ENCODE measurements at regions not wholly inside any gene's neighbourhood (a gene's known extent, or its start where the extent isn't known, plus 50 kb on each side); places are given as distances from the start of the nearest gene placed in this dataset.
"Not testable (repeated sequence)": the region's sequence is repeated elsewhere in the genome, so short reads cannot be mapped to it uniquely, and the experiment has no call there.

- H3K4me3 ChIP-seq (ENCODE audit: control insufficient read depth in 1 of 2, extremely low read depth in 1 of 2, low read length in 1 of 2): no peak overlapping the region
- H3K9me3 ChIP-seq: no peaks in the 10 kb centered on the region
- Mint-ChIP-seq H3K27me3 (no peaks in the 10 kb centered on the region), H3K4me1 (peaks cover 76 to 78% (median 77%) of the 10 kb centered on the region in 3 donors), H3K27ac (peak overlapping the region; percentile 53 to 60), H3K9me3 (peaks cover 0 to 2% (median 0%) of the 10 kb centered on the region in 3 donors), H3K4me3 (peak overlapping the region in 2 of 3 donors; percentile 1 to 36), H3K36me3 (peaks cover 31% of the 10 kb centered on the region)
- H3K27ac ChIP-seq (ENCODE audit: low read length): no peak overlapping the region
- POLR2A ChIA-PET: interaction anchor here (0.6 to 1.9 kb wide), 16 partner anchors 11 to 382 kb away, joined by 3 to 11 read pairs (median 6); no protein-coding TSS in a partner anchor
- H3K36me3 ChIP-seq (ENCODE audit: control insufficient read depth in 2 of 2, extremely low read depth in 1 of 2, insufficient read depth in 1 of 2, low read length in 1 of 2): peaks cover 0 to 5% of the 10 kb centered on the region in 2 donors
- peaks cover 0 to 19% of the 10 kb centered on the region in 2 experiments for H3K4me1 ChIP-seq (ENCODE audit: control insufficient read depth in 1 of 2, extremely low read depth in 1 of 2, insufficient read depth in 2 of 2, low read length in 2 of 2)
- DNase-seq: peak in 25 of 35 experiments; percentile 25 to 81 (median 43)
- CTCF ChIA-PET: interaction anchor here (0.6 to 5.0 kb wide), 39 partner anchors 9 to 388 kb away, joined by 3 to 78 read pairs (median 4); no protein-coding TSS in a partner anchor
- ATAC-seq (replicated peaks in 1 of 4): peak; percentile 47 to 73 (median 66)
- 8% methylated on average over 4 of the region's 6 CpGs for WGBS (ENCODE audit: insufficient coverage)
- no peaks in the 10 kb centered on the region for H3K27me3 ChIP-seq (replicated peaks in 1 of 2; ENCODE audit: control insufficient read depth in 2 of 2, extremely low read depth in 1 of 2, insufficient read depth in 2 of 2, low read length in 1 of 2)
Observed at GRCh38 chr7:131040467-131040932, 287.2 kb upstream of the MKLN1 start.

- ChIA-PET CTCF (interaction anchor here (0.6 to 5.0 kb wide), 31 partner anchors 9 to 1407 kb away, joined by 3 to 78 read pairs (median 4); no protein-coding TSS in a partner anchor), POLR2A (interaction anchor here (0.6 to 1.9 kb wide), 11 partner anchors 15 to 361 kb away, joined by 4 to 11 read pairs (median 7); no protein-coding TSS in a partner anchor)
- not testable (repeated sequence) for DNase-seq; H3K9me3 ChIP-seq; H3K27me3 ChIP-seq (replicated peaks in 1 of 2; ENCODE audit: control insufficient read depth in 2 of 2, extremely low read depth in 1 of 2, insufficient read depth in 2 of 2, low read length in 1 of 2); H3K27ac ChIP-seq (ENCODE audit: low read length); ATAC-seq (replicated peaks in 1 of 4); H3K4me3 ChIP-seq (ENCODE audit: control insufficient read depth in 1 of 2, extremely low read depth in 1 of 2, low read length in 1 of 2); H3K27me3 Mint-ChIP-seq; H3K9me3 Mint-ChIP-seq; H3K27ac Mint-ChIP-seq; H3K36me3 ChIP-seq (ENCODE audit: control insufficient read depth in 2 of 2, extremely low read depth in 1 of 2, insufficient read depth in 1 of 2, low read length in 1 of 2)
- H3K4me3 Mint-ChIP-seq: peak overlapping the region in 1 of 3 donors; percentile 36
- peaks cover 75 to 80% (median 76%) of the 10 kb centered on the region in 3 donors for H3K4me1 Mint-ChIP-seq
- peaks cover 0 to 19% of the 10 kb centered on the region in 2 experiments for H3K4me1 ChIP-seq (ENCODE audit: control insufficient read depth in 1 of 2, extremely low read depth in 1 of 2, insufficient read depth in 2 of 2, low read length in 2 of 2)
- WGBS (ENCODE audit: insufficient coverage): 100% methylated on average over 1 of the region's 17 CpGs
- H3K36me3 Mint-ChIP-seq: peaks cover 35% of the 10 kb centered on the region
Observed at GRCh38 chr7:131041012-131041695, 286.5 kb upstream of the MKLN1 start.

GRCh38 chr7:131042269-131043160 is 285.2 kb upstream of the MKLN1 start:
- Mint-ChIP-seq H3K4me3 (peak overlapping the region in 1 of 3 donors; percentile 27), H3K4me1 (peaks cover 78 to 80% (median 78%) of the 10 kb centered on the region in 3 donors), H3K27ac (peak overlapping the region; percentile 12 to 81), H3K27me3 (no peaks in the 10 kb centered on the region), H3K9me3 (peaks cover 0 to 8% (median 3%) of the 10 kb centered on the region in 3 donors), H3K36me3 (peaks cover 45% of the 10 kb centered on the region)
- H3K27ac ChIP-seq (ENCODE audit: low read length): no peak overlapping the region
- H3K36me3 ChIP-seq (ENCODE audit: control insufficient read depth in 2 of 2, extremely low read depth in 1 of 2, insufficient read depth in 1 of 2, low read length in 1 of 2): peaks cover 0 to 5% of the 10 kb centered on the region in 2 donors
- ChIA-PET POLR2A (interaction anchor here (0.5 to 1.1 kb wide), 8 partner anchors 15 to 172 kb away, joined by 3 to 5 read pairs (median 3); no protein-coding TSS in a partner anchor), CTCF (interaction anchor here (0.5 to 5.0 kb wide), 13 partner anchors 10 to 1406 kb away, joined by 3 to 76 read pairs (median 5); no protein-coding TSS in a partner anchor)
- WGBS (ENCODE audit: insufficient coverage): 86% methylated on average over 3 of the region's 7 CpGs
- no peaks in the 10 kb centered on the region for H3K9me3 ChIP-seq
- ATAC-seq (replicated peaks in 1 of 4) (no peak), DNase-seq (no peak)
- no peak overlapping the region for H3K4me3 ChIP-seq (ENCODE audit: control insufficient read depth in 1 of 2, extremely low read depth in 1 of 2, low read length in 1 of 2)
- no peaks in the 10 kb centered on the region for H3K27me3 ChIP-seq (replicated peaks in 1 of 2; ENCODE audit: control insufficient read depth in 2 of 2, extremely low read depth in 1 of 2, insufficient read depth in 2 of 2, low read length in 1 of 2)
- peaks cover 0 to 16% of the 10 kb centered on the region in 2 experiments for H3K4me1 ChIP-seq (ENCODE audit: control insufficient read depth in 1 of 2, extremely low read depth in 1 of 2, insufficient read depth in 2 of 2, low read length in 2 of 2)

GRCh38 chr7:131045526-131045925 is 282.1 kb upstream of the MKLN1 start:
- 64% methylated on average over 1 of the region's 1 CpG for WGBS (ENCODE audit: insufficient coverage)
- H3K9me3 ChIP-seq: no peaks in the 10 kb centered on the region
- peaks cover 0 to 25% of the 10 kb centered on the region in 2 experiments for H3K4me1 ChIP-seq (ENCODE audit: control insufficient read depth in 1 of 2, extremely low read depth in 1 of 2, insufficient read depth in 2 of 2, low read length in 2 of 2)
- Mint-ChIP-seq H3K4me1 (peaks cover 79 to 80% (median 80%) of the 10 kb centered on the region in 3 donors), H3K36me3 (peaks cover 62% of the 10 kb centered on the region), H3K4me3 (no peak overlapping the region), H3K27ac (peak overlapping the region; percentile 41 to 73), H3K27me3 (no peaks in the 10 kb centered on the region), H3K9me3 (peaks cover 0 to 8% (median 6%) of the 10 kb centered on the region in 3 donors)
- ChIA-PET CTCF (interaction anchor here in 1 of 2 donors (0.6 to 0.7 kb wide), 2 partner anchors 23 to 66 kb away, joined by 3 to 4 read pairs; no protein-coding TSS in a partner anchor), POLR2A (interaction anchor here in 1 of 2 donors (1.0 kb wide), 2 partner anchors 22 to 45 kb away, joined by 3 to 4 read pairs; no protein-coding TSS in a partner anchor)
- no peak overlapping the region for H3K4me3 ChIP-seq (ENCODE audit: control insufficient read depth in 1 of 2, extremely low read depth in 1 of 2, low read length in 1 of 2)
- no peak for ATAC-seq (replicated peaks in 1 of 4)
- no peak overlapping the region for H3K27ac ChIP-seq (ENCODE audit: low read length)
- no peaks in the 10 kb centered on the region for H3K27me3 ChIP-seq (replicated peaks in 1 of 2; ENCODE audit: control insufficient read depth in 2 of 2, extremely low read depth in 1 of 2, insufficient read depth in 2 of 2, low read length in 1 of 2)
- DNase-seq: no peak
- H3K36me3 ChIP-seq (ENCODE audit: control insufficient read depth in 2 of 2, extremely low read depth in 1 of 2, insufficient read depth in 1 of 2, low read length in 1 of 2): peaks cover 2 to 4% of the 10 kb centered on the region in 2 donors

- POLR2A ChIA-PET: interaction anchor here (0.6 to 1.0 kb wide), 6 partner anchors 23 to 82 kb away, joined by 3 to 7 read pairs (median 4); no protein-coding TSS in a partner anchor
- Mint-ChIP-seq H3K27me3 (no peaks in the 10 kb centered on the region), H3K4me1 (peaks cover 78 to 81% (median 81%) of the 10 kb centered on the region in 3 donors)
Observed at GRCh38 chr7:131046246-131046645, 281.4 kb upstream of the MKLN1 start.

More at GRCh38 chr7:131046246-131046645, 281.4 kb upstream of the MKLN1 start:
- DNase-seq (no peak), ATAC-seq (replicated peaks in 1 of 4) (no peak)
- Mint-ChIP-seq H3K9me3 (peaks cover 0 to 8% (median 8%) of the 10 kb centered on the region in 3 donors), H3K27ac (peak overlapping the region in 1 of 2 donors; percentile 59), H3K36me3 (peaks cover 64% of the 10 kb centered on the region), H3K4me3 (peak overlapping the region in 1 of 3 donors; percentile 21)
- H3K4me1 ChIP-seq (ENCODE audit: control insufficient read depth in 1 of 2, extremely low read depth in 1 of 2, insufficient read depth in 2 of 2, low read length in 2 of 2): peaks cover 0 to 23% of the 10 kb centered on the region in 2 experiments
- H3K36me3 ChIP-seq (ENCODE audit: control insufficient read depth in 2 of 2, extremely low read depth in 1 of 2, insufficient read depth in 1 of 2, low read length in 1 of 2): peaks cover 2 to 4% of the 10 kb centered on the region in 2 donors
- 100% methylated on average over 1 of the region's 1 CpG for WGBS (ENCODE audit: insufficient coverage)
- CTCF ChIA-PET: interaction anchor here (0.6 to 0.8 kb wide), 5 partner anchors 23 to 448 kb away, joined by 3 to 5 read pairs (median 4); no protein-coding TSS in a partner anchor
- H3K9me3 ChIP-seq: no peaks in the 10 kb centered on the region
- no peaks in the 10 kb centered on the region for H3K27me3 ChIP-seq (replicated peaks in 1 of 2; ENCODE audit: control insufficient read depth in 2 of 2, extremely low read depth in 1 of 2, insufficient read depth in 2 of 2, low read length in 1 of 2)
- H3K4me3 ChIP-seq (ENCODE audit: control insufficient read depth in 1 of 2, extremely low read depth in 1 of 2, low read length in 1 of 2): no peak overlapping the region
- H3K27ac ChIP-seq (ENCODE audit: low read length): no peak overlapping the region

Data from T-cell (primary cell).